ENCODE measurements at regions not wholly inside any gene's neighbourhood (a gene's known extent, or its start where the extent isn't known, plus 50 kb on each side); places are given as distances from the start of the nearest gene placed in this dataset.

DNA sequence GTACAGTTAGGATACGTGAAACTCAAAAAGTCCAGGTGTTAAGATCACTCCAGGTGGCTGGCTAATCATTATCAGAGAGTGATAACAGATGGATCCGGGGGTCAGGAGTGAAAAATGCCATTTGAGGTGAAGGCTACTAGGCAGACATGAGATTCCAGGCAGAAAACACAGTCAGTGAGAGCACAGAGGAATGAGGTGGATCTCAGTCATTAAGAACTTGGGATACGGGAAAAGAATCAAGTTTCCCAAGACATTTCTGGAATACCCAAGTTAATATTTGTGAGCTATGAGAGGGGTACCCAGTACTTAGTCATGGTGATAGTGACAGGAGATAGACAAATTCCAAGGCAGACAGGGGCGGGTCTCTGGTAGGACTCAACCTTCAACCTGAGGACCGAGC is 94.6 kb upstream of the ALG10B start:
- no peak for TF ChIP-seq POLR2A (IDR thresholded peaks at IDR 0.05)
- TF ChIP-seq CTCF (IDR thresholded peaks at IDR 0.05), result no peak
- TF ChIP-seq EP300 (IDR thresholded peaks at IDR 0.05), result no peak
- TF ChIP-seq POLR2AphosphoS5 (IDR thresholded peaks at IDR 0.05), result no peak

Measured in gastroesophageal sphincter (tissue), 3 donors.